DMS 273 (cell line): ENCODE measurements at regions not wholly inside any gene's neighbourhood (a gene's known extent, or its start where the extent isn't known, plus 50 kb on each side); places are given as distances from the start of the nearest gene placed in this dataset.
"Not testable (repeated sequence)": the region's sequence is repeated elsewhere in the genome, so short reads cannot be mapped to it uniquely, and the experiment has no call there.

Experiments used
- DNase-seq: peaks from one replicate; lab custom pipeline; 2025; ENCODE audit not compliant: unreplicated experiment; lab: John Stamatoyannopoulos, UW

DNA sequence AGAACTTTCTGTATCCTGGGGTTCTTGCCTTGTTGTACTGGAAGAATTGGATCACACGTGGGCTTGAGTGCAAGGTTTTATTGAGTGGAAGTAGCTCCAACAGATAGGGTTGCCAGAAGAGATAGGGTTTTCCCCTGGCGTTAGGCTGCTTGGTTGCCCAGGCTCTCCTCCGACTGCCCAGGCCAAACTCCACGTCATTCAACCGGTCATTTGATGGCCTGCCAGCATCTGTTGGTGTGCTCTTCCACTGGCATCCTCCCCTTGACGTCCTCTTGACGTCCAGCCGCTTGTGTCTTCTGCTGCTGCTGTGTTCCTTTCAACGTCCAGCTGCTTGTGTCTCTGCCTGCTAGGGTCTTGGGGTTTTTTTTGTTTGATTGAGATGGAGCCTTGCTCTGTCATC lies 111.2 kb upstream of the XIST start:
- no peak for DNase-seq

DNA sequence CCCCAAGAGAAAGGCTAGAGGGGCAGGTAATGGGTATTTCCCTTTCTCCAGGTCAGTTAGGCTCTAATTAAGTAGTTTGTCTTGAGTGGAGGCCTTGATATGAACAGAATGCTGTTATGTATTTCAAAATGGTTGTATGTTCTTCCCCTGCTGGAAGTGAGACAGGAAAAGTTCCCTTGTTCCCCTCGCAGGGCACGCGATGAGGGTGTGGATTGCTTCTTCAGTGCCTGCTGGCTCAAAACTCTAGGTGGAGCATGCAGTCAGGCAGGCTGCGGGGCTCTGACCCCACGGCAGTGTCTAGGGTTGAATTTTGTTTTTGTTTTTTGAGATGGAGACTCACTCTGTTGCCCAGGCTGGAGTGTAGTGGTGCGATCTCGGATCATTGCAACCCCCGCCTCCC lies 110.4 kb upstream of the XIST start:
- DNase-seq, result no peak

GRCh38 chrX:73961867-73962266 lies 109.4 kb upstream of the XIST start:
- not testable (repeated sequence) for DNase-seq

- DNase-seq, result peak; percentile 59
These were observed 92.0 kb upstream of the XIST start for GRCh38 chrX:73944563-73944908.

DNA sequence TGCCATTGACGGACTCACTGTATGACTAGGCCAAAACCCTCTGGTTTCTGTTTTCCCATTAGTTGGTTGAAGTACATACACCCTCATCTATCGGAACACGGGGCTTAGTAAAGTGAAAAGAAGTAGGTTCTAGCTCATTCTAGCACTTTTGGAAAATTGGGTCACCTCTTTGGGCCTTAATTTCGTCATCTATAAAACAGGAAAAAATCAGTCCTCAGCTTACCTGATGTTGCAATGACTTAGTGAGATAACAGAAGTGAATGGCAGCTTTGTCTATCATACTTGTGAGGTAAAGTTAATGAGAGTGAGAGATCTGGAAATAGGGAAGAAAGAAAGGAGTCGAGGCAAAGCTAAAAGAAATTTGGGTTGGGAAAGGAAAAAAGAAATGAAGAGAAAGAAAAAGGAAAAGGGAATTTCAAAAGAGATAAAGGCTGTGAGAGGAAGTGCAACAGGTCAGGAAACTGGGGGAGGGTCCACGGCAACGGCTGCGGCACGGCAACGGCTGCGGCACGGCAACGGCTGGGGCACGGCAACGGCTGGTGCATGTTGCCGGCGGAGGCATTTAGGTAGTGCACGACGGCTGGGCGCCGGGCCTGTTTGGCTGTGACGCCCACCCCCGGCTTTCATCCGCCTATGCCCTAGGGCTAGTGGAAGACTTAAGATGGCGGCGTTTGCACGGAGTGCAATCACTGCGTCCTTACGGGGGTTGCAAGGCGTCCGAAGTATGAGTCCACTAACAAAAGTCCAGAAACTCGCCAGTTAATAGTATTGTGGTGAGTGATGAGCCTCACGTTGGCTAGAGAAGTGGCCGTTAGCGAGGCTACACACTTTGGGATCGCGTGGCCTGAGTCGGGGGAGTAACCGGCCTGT lies 91.4 kb upstream of the XIST start:
- peak; percentile 98 for DNase-seq

GRCh38 chrX:73940893-73941470 lies 88.5 kb upstream of the XIST start:
- no peak for DNase-seq

DNA sequence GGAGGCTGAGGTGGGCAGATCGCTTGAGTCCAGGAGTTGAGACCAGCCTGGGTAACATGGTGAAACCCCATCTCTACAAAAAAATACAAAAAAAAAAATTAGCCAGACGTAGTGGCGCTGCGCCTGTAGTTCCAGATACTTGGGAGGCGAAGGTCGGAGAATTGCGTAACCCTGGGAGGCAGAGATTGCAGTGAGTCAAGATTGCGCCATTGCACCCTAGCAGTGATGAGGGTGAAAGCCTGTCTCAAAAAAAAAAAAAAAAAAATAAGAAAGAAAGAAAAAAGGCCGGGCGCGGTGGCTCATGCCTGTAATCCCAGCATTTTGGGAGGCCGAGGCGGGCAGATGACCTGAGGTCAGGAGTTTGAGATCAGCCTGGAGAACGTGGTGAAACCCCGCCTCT lies 85.3 kb upstream of the XIST start:
- not testable (repeated sequence) for DNase-seq

GRCh38 chrX:73932522-73932921 lies 80.0 kb upstream of the XIST start:
- DNase-seq, result no peak

DNA sequence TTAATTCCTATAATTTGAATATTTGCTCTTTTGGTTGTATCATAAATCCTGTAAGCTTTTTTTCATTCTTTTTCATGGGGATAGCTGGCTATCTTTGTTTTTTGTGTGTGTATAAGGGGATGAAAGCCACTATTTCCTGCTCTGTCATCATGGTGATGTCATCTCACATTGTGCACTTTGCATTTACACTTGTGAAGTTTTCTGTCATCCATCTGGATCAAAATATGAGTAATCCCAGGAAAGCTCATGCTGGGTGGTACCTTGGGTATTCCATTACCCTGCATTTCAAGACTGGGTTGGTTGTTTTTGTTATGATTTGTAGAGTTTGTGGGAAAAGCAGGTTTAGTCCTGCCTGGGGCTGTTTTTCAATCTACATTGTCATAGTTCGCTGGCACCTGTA lies 77.8 kb upstream of the XIST start:
- no peak for DNase-seq

GRCh38 chrX:73922856-73923455 lies 70.4 kb upstream of the XIST start:
- no peak for DNase-seq

DNA sequence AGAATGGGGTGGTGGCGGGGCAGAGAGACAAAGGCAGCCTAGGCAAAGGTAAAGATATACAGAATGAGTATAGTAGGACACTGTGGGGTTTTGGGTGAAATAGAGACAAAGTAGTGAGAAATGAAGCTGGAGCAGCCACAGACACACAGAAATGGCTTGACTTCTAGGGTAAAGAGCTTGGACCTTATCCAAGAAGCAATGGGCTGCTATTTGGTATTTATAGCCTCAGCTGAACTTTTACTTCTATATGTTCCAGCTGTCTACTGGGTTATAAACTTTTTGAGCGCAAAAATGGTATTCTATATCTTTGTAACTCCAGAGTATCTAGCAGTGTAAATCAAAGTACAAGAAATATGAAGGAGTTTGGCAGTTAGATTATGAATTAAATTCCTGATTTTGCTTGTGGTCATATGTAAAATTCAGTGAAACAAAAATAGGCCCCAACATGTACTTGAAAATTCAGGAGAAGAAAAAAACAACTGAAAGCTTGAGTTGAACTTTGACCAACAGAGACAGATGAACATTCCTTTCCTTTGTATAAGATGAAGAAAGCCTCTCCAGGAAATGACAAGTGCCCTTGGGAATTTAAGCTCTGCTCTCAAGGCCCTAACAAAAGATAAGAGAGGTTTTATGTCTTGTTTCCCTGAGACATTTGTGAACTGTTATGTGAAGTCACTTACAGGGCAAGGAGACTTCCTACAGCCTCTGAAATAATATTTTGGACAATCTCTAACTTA lies 64.6 kb upstream of the XIST start:
- DNase-seq, result peak; percentile 12

GRCh38 chrX:73916489-73916888 lies 64.0 kb upstream of the XIST start:
- DNase-seq, result no peak

- not testable (repeated sequence) for DNase-seq
These were observed 62.3 kb upstream of the XIST start for GRCh38 chrX:73914792-73915191.

GRCh38 chrX:73913580-73913979 lies 61.1 kb upstream of the XIST start:
- no peak for DNase-seq

- DNase-seq, result not testable (repeated sequence)
These were observed 59.4 kb upstream of the XIST start for GRCh38 chrX:73911946-73912345.

DNA sequence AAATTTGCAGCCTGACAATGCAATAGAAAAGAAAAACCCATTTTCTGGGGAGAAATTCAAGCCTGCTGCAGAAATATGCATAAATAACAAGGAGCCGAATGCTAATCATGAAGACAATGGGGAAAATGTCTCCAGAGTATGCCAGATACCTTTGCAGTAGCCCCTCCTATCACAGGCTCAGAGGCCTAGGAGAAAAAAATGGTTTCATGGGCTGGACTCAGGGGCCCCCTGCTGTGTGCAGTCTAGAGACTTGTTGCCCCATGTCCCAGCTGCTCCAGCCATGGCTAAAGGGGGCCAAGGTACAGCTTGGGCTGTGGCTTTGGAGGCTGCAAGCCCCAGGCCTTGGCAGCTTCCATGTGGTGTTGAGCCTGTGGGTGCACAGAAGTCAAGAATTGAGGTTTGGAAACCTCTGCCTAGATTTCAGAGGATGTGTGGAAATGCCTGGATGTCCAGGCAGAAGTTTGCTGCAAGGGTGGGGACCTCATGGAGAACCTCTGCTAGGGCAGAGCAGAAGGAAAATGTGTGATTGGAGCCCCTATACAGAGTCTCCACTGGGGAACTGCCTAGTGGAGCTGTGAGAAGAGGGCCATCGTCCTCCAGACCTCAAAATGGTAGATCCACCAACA lies 53.3 kb upstream of the XIST start:
- DNase-seq, result not testable (repeated sequence)

- no peak for DNase-seq
These were observed 51.4 kb upstream of the XIST start for GRCh38 chrX:73903941-73904340.
